OCI-LY1 (cell line): ENCODE measurements at regions not wholly inside any gene's neighbourhood (a gene's known extent, or its start where the extent isn't known, plus 50 kb on each side); places are given as distances from the start of the nearest gene placed in this dataset.

Source experiments
- H2AFZ ChIP-seq: fragments of 200-600 bp; sonication (generic), shearing (Covaris generic); 2 replicates; pipeline ENCODE4 v1.6.0; 2014; ENCODE audit warnings: antibody characterized with exemption, mild to moderate bottlenecking, low read length
- H3F3A ChIP-seq: fragments of 200-600 bp; sonication (generic), shearing (Covaris generic); 2 replicates; pipeline ENCODE4 v1.6.0; 2014; ENCODE audit warnings: mild to moderate bottlenecking, antibody characterized with exemption, low read length, moderate library complexity; ENCODE audit not compliant: insufficient read depth
- H3K27ac ChIP-seq: fragments of 200-600 bp; sonication (generic); 2 replicates; pipeline ENCODE4 v1.5.1; 2014; ENCODE audit warnings: low read length, mixed run types, mild to moderate bottlenecking, low read depth; ENCODE audit not compliant: poor library complexity, severe bottlenecking
- H3K27me3 ChIP-seq: fragments of 200-600 bp; sonication (generic); 2 replicates; pipeline ENCODE4 v1.6.0; 2014; ENCODE audit warnings: antibody characterized with exemption, mild to moderate bottlenecking, low read length, moderate library complexity; ENCODE audit not compliant: insufficient read depth
- H3K36me3 ChIP-seq: fragments of 200-600 bp; sonication (generic); 2 replicates; pipeline ENCODE4 v1.6.1; 2014; ENCODE audit warnings: mild to moderate bottlenecking, antibody characterized with exemption, low read length, moderate library complexity, mixed read lengths; ENCODE audit not compliant: insufficient read depth
- H3K4me1 ChIP-seq: fragments of 200-600 bp; sonication (generic); 2 replicates; pipeline ENCODE4 v1.5.1; 2014; ENCODE audit warnings: mild to moderate bottlenecking, low read length, moderate library complexity; ENCODE audit not compliant: insufficient read depth, severe bottlenecking
- H3K4me2 ChIP-seq: fragments of 200-600 bp; sonication (generic), shearing (Covaris generic); 2 replicates; pipeline ENCODE4 v1.6.1; 2014; ENCODE audit warnings: low read length
- H3K4me3 ChIP-seq: fragments of 200-600 bp; sonication (generic); 2 replicates; pipeline ENCODE4 v1.5.1; 2014; ENCODE audit warnings: low read length, low read depth, mild to moderate bottlenecking, mixed read lengths; ENCODE audit not compliant: poor library complexity, severe bottlenecking
- H3K79me2 ChIP-seq: fragments of 200-600 bp; shearing (Covaris generic); 2 replicates; pipeline ENCODE4 v1.6.1; 2016; ENCODE audit warnings: mixed run types, low read length, mixed read lengths; ENCODE audit not compliant: insufficient read depth
- H3K9ac ChIP-seq: fragments of 200-600 bp; sonication (generic), shearing (Covaris generic); 2 replicates; pipeline ENCODE4 v1.6.1; 2014; ENCODE audit warnings: mild to moderate bottlenecking, low read length, mixed read lengths
- H3K9me2 ChIP-seq: fragments of 200-600 bp; sonication (generic), shearing (Covaris generic); 2 replicates; pipeline ENCODE4 v1.6.1; 2014; ENCODE audit warnings: low read depth, mild to moderate bottlenecking, low read length, mixed read lengths
- H3K9me3 ChIP-seq: fragments of 200-600 bp; shearing (Covaris generic); 2 replicates; pipeline ENCODE4 v1.6.1; 2014; ENCODE audit warnings: low read length, mixed read lengths
- H4K20me1 ChIP-seq: fragments of 200-600 bp; sonication (generic), shearing (Covaris generic); 2 replicates; pipeline ENCODE4 v1.6.0; 2016; ENCODE audit warnings: mild to moderate bottlenecking, low read length; ENCODE audit not compliant: insufficient read depth
- CTCF ChIP-seq: fragments of 200-600 bp; sonication (generic), shearing (Covaris generic); IDR thresholded peaks from 2 replicates; pipeline ENCODE4 v1.5.1; 2017; ENCODE audit warnings: mild to moderate bottlenecking, antibody characterized with exemption, low read length, moderate library complexity, mixed read lengths
- EZH2 ChIP-seq: fragments of 200-600 bp; sonication (generic), shearing (Covaris generic); IDR thresholded peaks from 2 replicates; pipeline ENCODE4 v1.8.0; 2017; ENCODE audit warnings: borderline replicate concordance, mixed run types, mild to moderate bottlenecking, antibody characterized with exemption, low read length, moderate library complexity, mixed read lengths

- H3K9ac ChIP-seq, result no peak overlapping the region
- no peak overlapping the region for H2AFZ ChIP-seq
- no peaks in the 10 kb centered on the region for H3K9me3 ChIP-seq
- H3K9me2 ChIP-seq, result no peaks in the 10 kb centered on the region
- no peak overlapping the region for H3K27ac ChIP-seq
- H3K4me2 ChIP-seq, result no peak overlapping the region
- H3K4me3 ChIP-seq, result no peak overlapping the region
- no peaks in the 10 kb centered on the region for H3K79me2 ChIP-seq
- H3K4me1 ChIP-seq, result no peaks in the 10 kb centered on the region
- H4K20me1 ChIP-seq, result no peaks in the 10 kb centered on the region
- no peak for TF ChIP-seq CTCF
- H3K36me3 ChIP-seq, result no peaks in the 10 kb centered on the region
- no peaks in the 10 kb centered on the region for H3F3A ChIP-seq
- no peaks in the 10 kb centered on the region for H3K27me3 ChIP-seq
Observed at GRCh38 chr6:91173651-91174050, 586.8 kb upstream of the MAP3K7 start.

GRCh38 chr6:91173186-91173585 lies 586.3 kb upstream of the MAP3K7 start:
- Histone ChIP-seq H3K79me2 (no peaks in the 10 kb centered on the region), H3K9ac (no peak overlapping the region), H3K4me1 (no peaks in the 10 kb centered on the region), H3K4me3 (no peak overlapping the region), H2AFZ (no peak overlapping the region), H3K36me3 (no peaks in the 10 kb centered on the region), H4K20me1 (no peaks in the 10 kb centered on the region), H3K27me3 (no peaks in the 10 kb centered on the region), H3K9me3 (no peaks in the 10 kb centered on the region), H3K27ac (no peak overlapping the region), H3K4me2 (no peak overlapping the region), H3F3A (no peaks in the 10 kb centered on the region), H3K9me2 (no peaks in the 10 kb centered on the region)
- TF ChIP-seq EZH2, result no peak
- no peak for TF ChIP-seq CTCF

GRCh38 chr6:91171754-91172462 lies 585.0 kb upstream of the MAP3K7 start:
- Histone ChIP-seq H3K4me2 (no peak overlapping the region), H4K20me1 (no peaks in the 10 kb centered on the region), H3K9me2 (no peaks in the 10 kb centered on the region), H3F3A (no peaks in the 10 kb centered on the region), H3K4me3 (no peak overlapping the region), H3K9ac (no peak overlapping the region), H2AFZ (no peak overlapping the region), H3K79me2 (no peaks in the 10 kb centered on the region), H3K9me3 (no peaks in the 10 kb centered on the region), H3K27me3 (no peaks in the 10 kb centered on the region), H3K4me1 (no peaks in the 10 kb centered on the region), H3K27ac (no peak overlapping the region), H3K36me3 (no peaks in the 10 kb centered on the region)
- TF ChIP-seq CTCF (no peak), EZH2 (no peak)
